HG02970 (cell line): ENCODE measurements at regions not wholly inside any gene's neighbourhood (a gene's known extent, or its start where the extent isn't known, plus 50 kb on each side); places are given as distances from the start of the nearest gene placed in this dataset.

ENCODE experiments used
- ATAC-seq: cut with Tn5 transposase; IDR thresholded peaks from one replicate; pipeline ENCODE4 v1.9.1; 2021; ENCODE audit warnings: mild to moderate bottlenecking, moderate library complexity, moderate number of reproducible peaks; ENCODE audit not compliant: unreplicated experiment, low FRiP score

DNA sequence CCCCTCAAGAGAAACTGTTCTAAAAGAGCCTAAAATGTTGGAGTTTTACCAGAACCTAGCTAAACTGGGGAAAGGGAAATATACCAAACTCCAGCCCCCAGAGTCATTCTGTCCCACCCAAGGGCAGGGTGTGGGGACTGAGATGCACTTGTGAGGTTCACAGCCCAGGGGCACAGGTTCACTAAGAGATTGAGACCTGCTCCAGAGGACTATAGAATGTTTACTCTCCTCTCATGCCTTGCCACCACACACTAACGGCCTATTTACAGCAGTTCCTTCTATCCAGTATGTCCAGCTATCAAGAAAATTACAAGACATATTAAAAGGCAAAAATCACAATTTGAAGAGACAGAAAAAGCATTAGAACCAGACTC lies 60.6 kb upstream of the PARP11 start:
- no peak for ATAC-seq

DNA sequence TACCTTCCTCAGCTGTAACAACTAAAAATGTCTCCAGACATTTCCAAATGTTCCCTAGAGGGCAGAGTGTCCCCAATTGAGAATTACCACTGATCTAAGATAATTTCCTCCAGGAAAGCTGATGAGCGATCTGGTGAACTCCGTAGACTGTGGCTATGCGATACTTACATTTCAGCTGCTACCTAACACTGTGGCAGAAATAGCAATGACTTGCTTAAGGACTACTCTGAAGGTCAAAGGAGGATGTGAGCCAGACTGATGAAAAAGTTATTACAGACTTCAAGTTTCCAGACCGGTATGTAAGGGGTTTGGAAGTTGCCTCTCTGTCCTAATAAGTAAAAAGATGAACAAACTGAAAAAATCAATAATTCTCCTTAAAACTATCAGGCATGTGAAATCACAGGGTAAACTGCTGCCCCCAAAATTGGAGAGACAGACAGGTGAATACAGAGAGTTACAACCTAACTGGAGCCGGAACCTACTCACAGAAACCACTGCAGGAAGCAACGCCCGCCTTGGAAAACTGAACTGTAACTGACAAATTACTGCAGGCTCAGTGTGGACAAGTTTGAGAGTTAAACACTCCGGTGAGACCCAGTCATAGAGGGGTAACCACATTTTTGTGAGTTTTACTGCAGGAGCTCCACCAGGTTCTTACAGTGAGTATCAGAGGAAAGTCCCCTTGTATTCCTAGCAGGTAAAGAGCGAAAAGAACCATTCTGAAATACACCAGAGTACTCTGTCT lies 60.0 kb upstream of the PARP11 start:
- ATAC-seq: no peak

DNA sequence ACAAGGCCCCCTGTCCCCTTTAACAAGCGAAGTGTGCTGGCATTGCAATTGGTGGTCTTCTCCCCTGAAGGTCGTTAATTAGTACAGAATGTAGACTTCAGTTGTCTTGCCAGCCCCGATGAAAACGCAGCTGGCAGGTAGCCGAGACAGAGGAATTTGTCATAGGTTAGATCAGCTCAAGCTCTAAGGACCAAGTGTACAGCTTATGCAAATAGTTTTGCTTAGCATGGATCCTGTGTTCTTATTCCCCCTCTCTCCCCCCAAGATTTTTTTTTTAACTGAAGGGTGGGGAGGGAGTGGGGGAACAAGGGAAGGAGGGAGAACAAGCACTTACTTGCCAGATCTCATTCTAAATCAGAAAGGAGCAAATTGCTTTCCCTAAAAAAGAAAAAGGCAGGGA lies 58.6 kb upstream of the PARP11 start:
- no peak for ATAC-seq

DNA sequence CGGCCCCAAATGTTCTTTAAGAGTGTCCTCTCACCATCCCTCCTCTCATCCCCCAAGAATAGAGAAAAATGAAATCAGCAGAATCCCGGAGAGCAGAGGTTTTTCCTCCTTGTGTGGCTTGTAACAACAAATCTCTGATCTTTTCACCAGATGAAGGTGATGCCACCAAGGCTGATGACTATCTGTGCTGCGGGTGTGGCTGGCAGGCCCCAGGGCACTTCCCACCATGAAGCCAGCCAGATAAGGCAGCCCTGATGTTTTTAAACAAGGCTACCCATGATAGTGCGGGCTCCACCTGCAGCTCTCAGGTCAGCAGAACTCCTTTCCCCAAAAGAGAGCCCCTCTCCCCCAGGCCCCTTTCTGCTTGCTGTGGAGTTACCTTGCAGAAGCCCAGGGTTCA lies 58.0 kb upstream of the PARP11 start:
- ATAC-seq: no peak

DNA sequence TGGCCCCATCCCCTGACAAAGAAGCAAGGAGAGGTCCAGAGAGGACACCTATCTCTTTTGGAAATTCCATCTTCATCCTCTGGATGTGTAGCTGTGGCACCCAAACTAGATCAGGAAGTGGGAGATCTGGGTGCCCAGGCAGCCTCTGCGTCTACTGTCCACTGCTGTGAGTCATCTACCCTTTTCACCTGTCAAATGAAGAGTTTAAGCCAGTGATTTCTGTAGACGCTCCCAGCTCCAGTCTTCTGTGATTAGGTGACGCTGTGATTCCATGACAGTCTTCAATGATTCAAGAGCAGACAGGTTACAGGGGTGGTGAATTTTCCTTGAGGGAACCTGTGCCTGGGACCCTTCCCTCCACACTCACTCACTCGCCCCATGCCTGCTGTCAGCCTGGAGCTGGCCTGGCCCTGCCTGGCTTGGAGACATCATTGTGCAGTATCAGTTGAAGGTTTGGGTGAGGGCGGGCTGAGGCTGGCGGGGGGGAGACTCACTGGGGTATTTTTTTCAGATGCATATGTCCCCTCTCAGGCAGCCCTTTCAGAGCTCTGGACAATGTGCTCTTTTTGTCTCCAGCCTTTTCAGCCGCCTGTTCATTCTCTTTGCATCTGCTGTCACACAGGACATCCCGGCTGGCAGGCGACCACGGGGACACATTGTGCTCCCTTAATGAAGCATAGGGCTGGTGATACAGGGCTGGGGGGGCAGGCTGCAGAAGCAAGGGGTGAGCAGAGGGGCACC lies 56.8 kb upstream of the PARP11 start:
- no peak for ATAC-seq

DNA sequence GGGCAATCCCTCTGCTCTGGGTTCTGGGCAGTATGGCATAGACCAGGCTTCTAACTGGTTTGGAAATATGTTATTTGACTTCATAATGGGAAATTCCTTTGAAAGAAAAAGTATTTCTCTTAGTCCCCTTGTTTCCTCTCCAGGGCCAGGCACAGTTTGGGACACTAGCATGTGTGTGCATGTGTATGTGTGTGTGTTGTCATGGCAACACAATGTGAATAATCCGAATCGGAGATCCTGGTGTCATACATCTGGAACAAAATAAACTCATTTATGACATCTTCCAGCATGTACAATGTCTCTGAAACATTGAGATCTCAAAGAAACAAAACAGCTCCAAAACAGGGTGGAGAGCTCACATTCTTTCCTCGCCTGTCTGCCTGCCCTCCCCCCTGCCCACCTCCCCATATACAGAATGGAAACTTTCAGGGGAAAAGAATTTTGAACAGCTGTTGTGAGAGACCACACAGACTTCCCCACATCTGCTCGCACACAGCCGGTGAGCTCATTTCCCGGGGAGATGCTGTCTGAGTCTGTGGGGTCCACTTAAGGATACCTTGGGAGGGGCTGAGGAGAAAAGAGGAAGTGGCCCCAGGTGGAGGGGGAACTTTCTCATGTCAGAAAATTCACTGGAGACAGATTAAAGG lies 55.5 kb upstream of the PARP11 start:
- no peak for ATAC-seq

DNA sequence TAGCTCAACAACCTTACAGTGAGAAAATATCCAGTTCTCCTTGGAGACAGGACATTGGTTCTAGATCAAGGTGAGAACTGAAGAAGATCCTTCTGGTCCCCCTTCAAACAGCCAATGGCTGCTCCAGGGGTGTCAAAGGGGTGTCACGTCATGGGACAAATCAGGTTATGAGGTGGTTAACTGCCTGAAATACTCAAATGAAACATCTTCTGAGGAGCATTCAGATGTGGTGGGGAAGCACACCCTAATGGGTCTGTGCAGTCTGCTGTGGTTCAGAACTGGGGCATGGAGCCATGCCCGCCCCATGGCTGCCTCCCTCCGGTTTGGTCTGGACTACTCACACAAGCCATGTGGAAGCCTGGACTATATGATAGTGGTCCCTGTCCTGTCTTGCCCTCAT lies 52.4 kb upstream of the PARP11 start:
- no peak for ATAC-seq

DNA sequence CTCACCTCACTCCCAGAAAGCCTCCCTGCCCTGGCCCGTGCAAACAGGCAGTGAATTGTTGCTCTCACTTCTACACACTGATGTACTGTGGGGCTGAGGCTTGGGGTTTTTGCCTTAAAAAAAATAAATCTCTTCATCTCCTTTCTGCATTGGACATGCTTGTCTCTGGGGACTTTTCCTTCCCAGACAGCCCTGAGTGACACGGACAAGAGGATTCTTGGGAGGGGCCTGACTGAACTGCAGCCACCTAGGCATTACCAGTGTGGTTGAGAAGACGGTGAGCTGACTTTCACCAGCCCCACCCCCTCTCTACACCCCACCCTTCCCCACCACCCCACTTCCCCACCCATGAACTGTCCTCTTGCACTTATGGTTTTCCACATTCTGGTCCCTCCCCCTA lies 51.6 kb upstream of the PARP11 start:
- ATAC-seq: no peak

DNA sequence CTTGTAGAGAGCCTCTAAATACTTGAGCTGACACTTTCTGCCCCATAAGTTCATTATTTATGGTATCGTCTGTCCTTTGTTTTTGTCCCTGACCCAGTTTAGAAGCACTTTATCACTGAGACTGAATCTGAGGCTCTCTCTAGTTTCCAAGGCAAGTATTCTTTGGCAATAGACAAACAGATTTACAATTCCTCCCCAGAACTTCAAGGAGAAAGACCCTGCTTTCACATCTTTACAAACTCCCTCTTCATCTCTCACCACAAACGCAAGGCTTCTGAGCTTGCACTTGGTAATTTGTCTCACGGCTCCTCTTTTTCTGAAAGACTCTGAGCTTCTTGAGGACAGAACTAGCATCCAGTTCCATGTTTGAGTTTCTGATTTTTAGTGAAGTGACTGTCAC lies 49.8 kb upstream of the PARP11 start:
- ATAC-seq: no peak
